NCI-H1092 treated with DMSO at 0.1 percent for 48 hours (cell line): ENCODE measurements at regions not wholly inside any gene's neighbourhood (a gene's known extent, or its start where the extent isn't known, plus 50 kb on each side); places are given as distances from the start of the nearest gene placed in this dataset.

ENCODE experiments used
- DNase-seq: peaks from one replicate; lab custom pipeline; 2025; lab: John Stamatoyannopoulos, UW

- no peak for DNase-seq
Observed at GRCh38 chr10:130799532-130799931, 512.0 kb downstream of the TCERG1L start.

GRCh38 chr10:130800281-130800680 is 511.2 kb downstream of the TCERG1L start:
- DNase-seq, result no peak

GRCh38 chr10:130801276-130801675 is 510.2 kb downstream of the TCERG1L start:
- DNase-seq, result no peak

GRCh38 chr10:130801784-130802183 is 509.7 kb downstream of the TCERG1L start:
- DNase-seq, result no peak

- DNase-seq, result no peak
Observed at GRCh38 chr10:130802301-130802700, 509.2 kb downstream of the TCERG1L start.

- no peak for DNase-seq
Observed at GRCh38 chr10:130804281-130804680, 507.2 kb downstream of the TCERG1L start.

- DNase-seq, result no peak
Observed at GRCh38 chr10:130804778-130805634, 506.5 kb downstream of the TCERG1L start.

- DNase-seq, result no peak
Observed at GRCh38 chr10:130805635-130806030, 505.9 kb downstream of the TCERG1L start.

GRCh38 chr10:130806426-130806825 is 505.1 kb downstream of the TCERG1L start:
- DNase-seq, result no peak

GRCh38 chr10:130807096-130807495 is 504.4 kb downstream of the TCERG1L start:
- DNase-seq, result no peak

- no peak for DNase-seq
Observed at GRCh38 chr10:130807721-130808120, 503.8 kb downstream of the TCERG1L start.

GRCh38 chr10:130808243-130808642 is 503.3 kb downstream of the TCERG1L start:
- DNase-seq, result no peak

GRCh38 chr10:130808686-130809085 is 502.8 kb downstream of the TCERG1L start:
- no peak for DNase-seq

GRCh38 chr10:130809181-130809580 is 502.3 kb downstream of the TCERG1L start:
- no peak for DNase-seq

GRCh38 chr10:130809761-130810515 is 501.6 kb downstream of the TCERG1L start:
- no peak for DNase-seq

- DNase-seq, result no peak
Observed at GRCh38 chr10:130810856-130811255, 500.7 kb downstream of the TCERG1L start.

GRCh38 chr10:130812381-130813148 is 499.0 kb downstream of the TCERG1L start:
- no peak for DNase-seq

GRCh38 chr10:130814610-130815009 is 496.9 kb downstream of the TCERG1L start:
- DNase-seq, result no peak

GRCh38 chr10:130816116-130816901 is 495.2 kb downstream of the TCERG1L start:
- DNase-seq, result no peak

- DNase-seq, result no peak
Observed at GRCh38 chr10:130817046-130817624, 494.4 kb downstream of the TCERG1L start.

GRCh38 chr10:130817674-130818073 is 493.8 kb downstream of the TCERG1L start:
- no peak for DNase-seq
